HG02970 (cell line): ENCODE measurements at regions not wholly inside any gene's neighbourhood (a gene's known extent, or its start where the extent isn't known, plus 50 kb on each side); places are given as distances from the start of the nearest gene placed in this dataset.

Source experiments
- ATAC-seq: cut with Tn5 transposase; IDR thresholded peaks from one replicate; pipeline ENCODE4 v1.9.1; 2021; ENCODE audit warnings: mild to moderate bottlenecking, moderate library complexity, moderate number of reproducible peaks; ENCODE audit not compliant: unreplicated experiment, low FRiP score

DNA sequence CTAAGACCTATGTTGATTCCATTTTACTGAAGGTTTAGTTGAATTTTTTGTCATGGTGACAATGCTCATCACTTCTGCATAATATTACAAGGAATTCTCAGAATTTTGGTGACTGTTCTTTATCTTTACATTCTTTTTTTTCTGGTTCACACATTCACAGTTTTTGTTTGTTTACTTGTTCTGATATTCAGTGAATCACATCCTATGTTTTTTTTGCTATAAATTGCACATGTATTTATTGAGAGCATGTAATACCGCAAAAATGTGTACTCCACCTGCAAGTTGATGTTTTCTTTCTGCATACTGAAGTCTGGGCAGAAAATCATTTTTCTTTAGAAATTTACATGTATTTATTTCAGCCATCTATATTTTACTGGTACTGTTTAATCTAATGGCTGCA lies 261.9 kb upstream of the CDH10 start:
- no peak for ATAC-seq

DNA sequence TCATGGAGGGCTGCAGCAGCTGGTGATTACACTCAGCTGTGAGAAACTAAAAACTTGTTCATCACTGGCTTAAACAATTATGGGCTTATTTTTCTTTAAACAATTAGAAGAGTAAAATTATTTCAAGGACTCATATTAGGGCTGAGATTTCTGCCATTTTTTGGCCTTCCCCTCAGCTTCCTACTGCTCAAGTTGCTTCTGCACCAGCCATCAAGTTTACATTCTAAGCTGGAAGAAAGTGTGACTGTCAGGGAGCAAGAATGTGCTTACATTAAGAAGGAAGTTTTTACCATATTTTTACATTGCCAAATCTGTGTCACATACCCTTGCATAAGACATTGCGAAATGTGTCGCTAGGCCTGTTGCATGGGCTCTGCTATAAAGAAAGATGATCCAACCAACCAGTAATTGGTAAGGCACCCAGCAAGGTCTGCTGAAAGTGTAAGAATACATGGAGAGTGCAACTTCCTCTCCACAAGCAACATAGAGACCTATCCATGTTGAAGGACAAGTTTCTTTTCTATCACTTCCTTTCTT lies 260.3 kb upstream of the CDH10 start:
- ATAC-seq, result no peak

DNA sequence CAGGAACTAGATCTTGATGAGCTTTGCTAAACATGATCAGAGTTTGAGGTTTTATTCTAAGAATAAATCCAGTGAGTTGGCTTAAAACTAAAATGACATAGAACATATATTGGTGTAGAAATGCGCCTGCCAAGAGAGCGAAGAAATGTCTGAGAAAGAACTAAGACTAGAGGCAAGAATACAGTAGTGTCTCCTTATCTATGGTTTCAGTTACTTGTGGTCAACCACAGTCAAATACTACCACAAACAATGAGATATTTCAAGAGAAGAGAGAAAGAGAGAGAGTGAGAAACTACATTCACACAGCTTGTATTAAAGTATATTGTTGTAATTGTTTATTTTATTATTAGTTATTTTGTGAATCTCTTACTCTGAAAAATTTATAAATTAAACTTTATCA lies 254.4 kb upstream of the CDH10 start:
- no peak for ATAC-seq

DNA sequence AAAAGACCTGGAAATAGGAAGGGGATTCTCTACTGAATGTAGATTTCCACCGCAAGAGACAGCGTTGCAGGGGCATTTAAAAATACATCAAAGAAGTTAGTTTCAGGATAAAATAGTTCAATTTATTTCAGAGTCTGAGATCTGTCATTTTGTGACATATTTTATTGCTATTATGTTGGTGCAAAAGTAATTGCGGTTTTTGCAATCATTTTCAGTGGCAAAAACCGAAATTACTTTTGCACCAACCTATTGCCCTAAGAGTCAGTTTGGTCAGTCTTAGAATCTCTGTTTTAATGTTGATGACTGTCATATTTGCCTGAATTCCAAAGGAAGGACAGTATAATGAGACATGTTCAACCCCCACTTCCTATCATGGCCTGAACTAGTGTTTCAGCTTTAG lies 219.5 kb upstream of the CDH10 start:
- ATAC-seq, result no peak

DNA sequence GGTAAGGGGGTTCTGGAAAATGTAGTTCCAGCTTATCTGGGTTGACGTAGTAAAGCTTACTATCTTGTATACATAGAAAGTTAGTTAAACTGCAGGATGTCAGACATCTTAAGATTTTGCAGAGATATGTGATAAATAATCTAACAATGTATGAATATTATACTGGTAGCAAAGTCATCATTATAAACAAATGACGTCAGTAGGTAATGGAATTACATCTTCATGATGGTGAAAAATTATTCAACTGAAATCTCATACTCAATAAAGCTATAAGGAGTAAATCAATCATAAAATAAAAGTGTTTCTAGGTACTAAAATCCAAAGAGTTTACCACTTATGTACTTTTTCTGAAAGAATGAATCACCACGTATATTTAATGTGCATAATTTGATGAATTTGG lies 217.3 kb upstream of the CDH10 start:
- ATAC-seq, result no peak

DNA sequence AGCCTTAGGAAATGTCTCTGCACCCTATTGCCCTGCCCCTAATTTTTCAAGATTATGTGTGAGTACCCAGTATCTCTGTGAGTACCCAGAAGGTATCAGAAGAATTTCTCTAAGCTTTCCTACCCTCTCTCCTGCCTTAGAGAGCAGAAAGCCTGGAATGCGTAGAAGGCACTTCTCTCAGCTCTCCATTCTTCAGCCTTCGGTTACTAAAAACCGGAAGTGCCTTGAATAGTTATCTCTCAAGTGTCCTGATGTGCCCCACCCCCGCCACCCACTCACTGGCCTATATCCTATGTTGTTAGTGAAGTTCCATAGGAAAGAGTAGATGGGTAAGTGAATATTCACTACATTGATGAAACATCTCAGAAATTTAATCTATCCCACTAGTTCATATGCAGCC lies 210.7 kb upstream of the CDH10 start:
- no peak for ATAC-seq

DNA sequence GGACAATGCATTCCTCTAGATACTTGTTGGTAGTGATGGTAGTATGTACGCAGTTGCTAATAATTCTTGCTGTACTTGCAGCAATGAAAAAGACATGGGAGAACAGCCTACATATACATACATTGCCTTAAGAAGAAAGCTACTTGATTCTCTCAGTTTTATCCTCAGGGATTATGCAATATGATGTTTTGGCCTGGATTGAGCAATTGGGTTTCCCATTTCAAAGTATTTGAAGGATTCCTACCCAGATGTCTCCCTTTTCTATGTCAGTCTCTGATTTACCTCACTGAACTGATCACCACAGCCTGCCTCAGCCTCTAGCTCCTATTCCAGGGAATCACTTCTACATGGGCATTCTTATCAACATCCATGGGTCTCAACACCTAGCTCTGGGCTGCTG lies 210.1 kb upstream of the CDH10 start:
- ATAC-seq, result no peak

DNA sequence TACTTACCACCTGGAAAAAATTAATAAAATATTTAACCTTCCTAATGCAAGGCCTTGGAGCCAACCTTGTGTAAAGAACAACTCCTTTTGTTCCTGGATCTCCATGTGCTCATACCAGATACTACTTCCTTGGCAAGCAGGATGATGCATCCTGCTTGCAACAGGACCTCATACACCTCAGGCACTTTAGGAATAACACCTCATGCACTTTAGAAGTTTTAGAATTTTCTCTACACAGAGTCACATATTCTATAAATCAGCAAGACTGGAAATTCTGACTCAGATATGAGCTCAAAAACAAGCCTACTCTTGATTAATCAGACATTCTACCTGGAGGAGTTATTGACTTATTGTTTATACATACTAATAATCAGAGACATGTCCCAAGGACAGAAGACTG lies 209.6 kb upstream of the CDH10 start:
- ATAC-seq, result no peak

DNA sequence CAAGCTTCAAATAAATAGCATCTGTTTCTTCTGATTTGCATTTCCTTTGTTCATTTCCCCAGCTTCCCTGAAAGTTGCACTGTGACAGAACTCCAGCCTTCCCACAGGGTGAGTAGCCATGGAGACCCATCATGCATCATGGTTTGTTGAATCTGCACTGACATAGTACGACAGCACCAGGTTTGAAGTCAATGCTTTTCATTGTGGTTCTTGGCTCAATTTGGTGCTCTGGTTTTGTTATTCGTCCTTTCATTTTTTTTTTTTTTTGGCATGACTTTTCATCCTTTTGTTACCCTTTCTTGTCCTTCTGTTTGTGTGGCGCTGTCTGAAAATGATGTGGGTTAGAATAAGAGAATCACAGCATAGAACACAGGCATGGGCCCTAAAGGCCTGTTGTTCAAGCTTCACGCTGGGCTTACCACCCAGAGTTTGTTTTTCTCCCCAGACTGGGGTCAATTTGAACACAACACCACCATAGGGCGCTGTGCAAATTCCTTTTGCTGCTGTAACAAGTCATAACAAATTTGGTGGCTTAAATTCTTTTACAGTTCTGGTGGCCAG lies 206.2 kb upstream of the CDH10 start:
- no peak for ATAC-seq

DNA sequence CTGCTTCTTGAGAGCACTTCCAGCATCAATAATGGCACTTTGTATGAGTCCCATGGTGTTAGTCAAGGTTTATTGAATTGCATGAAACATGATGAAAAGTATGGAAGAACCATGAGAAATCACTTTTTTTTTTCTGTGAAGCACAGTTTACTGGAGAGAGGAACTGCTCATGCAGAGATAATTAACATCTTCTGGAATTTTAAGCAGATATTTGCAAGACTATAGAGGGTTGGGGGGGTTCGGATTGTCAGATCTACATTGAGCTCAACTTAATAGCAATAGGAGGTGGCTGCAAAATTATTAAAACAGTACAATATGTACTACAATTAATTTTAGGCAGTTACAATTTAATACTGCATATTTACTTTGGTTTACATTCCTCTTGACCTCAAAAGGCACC lies 204.4 kb upstream of the CDH10 start:
- ATAC-seq, result no peak

DNA sequence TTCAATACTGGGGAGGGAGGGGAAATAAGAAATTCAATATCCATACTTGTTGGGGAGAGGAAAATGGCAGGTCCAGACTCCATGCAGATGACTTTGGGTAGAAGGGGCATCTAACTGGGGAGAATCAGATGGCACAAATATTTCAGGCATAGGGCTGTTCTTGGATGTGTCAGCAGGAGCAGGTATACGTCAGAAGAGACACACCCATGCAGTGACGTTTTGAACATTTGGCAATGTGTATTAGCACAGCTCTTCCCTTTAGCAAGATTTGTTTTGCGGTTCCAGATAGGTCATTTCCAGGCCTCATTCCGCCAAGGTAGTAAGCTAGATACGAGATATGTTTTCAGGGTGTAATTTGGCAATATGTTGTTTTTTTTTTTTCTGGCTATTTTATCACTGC lies 187.2 kb upstream of the CDH10 start:
- no peak for ATAC-seq

DNA sequence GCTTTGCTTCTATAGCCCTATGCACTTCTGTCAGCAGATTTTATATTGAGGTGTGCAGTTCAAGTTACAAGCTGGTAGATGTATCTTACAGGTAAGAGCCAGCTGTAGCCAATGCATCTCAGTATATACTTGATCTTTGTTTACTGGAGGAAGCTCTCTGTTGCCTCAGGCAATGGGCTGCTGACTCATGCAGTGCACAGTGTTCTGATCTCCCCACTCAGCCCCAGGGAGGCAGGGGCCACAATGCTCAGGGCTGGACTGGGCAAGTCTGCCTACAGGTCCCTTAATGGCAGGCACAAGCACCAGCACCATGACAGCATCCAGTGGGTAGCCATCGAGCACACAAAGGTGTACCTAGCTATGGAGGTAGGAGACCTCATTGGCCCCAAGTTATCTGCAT lies 178.8 kb upstream of the CDH10 start:
- ATAC-seq, result no peak

DNA sequence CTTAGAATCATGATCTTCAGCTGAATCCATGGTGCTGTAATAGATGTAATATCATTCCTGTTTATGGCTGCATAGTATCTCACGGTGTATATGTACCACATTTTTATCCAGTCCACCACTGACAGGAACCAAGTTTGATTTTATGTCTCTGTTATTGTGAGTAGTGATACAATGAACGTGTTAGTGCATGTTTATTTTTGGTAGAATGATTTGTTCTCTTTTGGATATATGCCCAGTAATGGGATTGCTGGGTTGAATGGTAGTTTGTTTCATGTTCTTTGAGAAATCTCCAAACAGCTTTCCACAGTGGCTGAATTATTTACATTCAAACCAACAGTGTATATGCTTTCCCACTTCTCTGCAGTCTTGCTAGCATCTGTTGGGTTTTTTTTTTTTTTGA lies 175.1 kb upstream of the CDH10 start:
- no peak for ATAC-seq

DNA sequence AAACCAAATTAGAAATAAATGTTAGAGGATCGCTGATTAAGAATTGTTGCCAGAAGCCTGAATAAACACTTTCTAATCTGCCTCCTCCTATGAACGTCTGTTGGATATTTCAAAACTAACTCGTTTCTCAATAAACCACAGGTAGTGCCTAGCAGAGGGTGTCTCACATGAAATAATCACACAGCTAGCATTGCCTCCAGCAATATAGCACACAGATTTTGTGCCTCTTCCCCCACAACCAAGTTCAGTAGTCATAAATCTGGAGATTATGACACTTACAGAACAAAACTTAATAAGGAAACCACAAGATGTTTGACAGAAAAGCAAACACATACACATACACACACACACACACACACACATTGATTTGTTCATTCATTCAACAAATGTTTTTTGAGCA lies 173.2 kb upstream of the CDH10 start:
- no peak for ATAC-seq

DNA sequence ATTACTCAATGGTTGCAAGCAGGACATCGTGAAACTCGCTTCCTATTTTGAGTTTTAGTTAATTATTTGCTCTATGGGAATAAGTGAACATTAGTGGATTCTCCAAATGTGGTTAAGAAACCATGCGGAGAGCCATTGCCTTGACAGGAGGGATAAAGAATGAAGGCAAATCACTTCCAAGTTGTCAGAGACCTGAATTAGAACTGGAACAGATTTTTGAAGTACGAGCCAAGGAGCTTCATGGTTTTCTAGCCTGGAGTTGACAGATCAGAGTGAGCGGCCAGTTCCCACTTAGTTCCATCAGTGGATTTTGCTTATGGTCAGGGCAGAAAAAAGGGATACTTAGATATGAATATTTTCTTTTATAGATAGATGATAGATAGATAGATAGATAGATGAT lies 171.4 kb upstream of the CDH10 start:
- ATAC-seq, result no peak

DNA sequence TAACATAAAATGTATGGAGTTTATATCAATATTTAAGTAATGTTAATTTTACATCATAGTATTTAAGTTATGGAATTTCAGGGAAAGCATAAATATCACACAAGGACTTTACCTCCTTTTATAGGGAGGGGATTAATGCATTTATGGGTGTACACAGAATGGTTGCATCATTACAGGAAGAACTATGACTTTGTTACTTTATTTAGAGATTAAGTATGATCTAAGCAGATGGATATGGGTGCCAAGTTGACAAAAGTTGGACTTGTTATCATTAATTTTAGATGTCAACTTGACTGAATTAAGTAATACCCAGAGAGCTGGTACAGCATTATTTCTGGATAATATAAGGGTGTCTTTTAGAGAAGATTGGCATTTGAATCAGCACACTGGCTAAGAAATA lies 160.5 kb upstream of the CDH10 start:
- ATAC-seq, result no peak

DNA sequence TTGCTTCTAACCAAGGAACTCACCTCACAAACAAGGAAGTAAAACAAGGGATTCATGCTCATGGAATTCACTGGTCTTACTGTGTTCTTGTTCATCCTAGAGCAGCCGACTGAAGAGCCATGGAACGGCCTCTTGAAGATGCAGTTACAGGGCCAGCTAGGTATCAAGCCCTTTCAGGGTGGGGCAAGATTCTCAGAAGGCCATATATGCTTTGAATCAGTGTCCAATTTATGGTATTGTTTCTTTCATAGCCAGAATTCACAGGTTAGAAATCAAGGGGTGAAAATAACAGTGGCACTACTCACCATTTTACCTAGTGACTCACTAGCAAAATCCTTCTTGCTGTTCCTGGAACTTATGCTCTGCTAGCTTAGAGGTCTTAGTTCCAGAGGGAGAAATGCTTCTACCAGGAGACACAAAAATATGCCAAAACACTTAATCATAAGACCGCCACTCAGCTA lies 159.5 kb upstream of the CDH10 start:
- no peak for ATAC-seq

DNA sequence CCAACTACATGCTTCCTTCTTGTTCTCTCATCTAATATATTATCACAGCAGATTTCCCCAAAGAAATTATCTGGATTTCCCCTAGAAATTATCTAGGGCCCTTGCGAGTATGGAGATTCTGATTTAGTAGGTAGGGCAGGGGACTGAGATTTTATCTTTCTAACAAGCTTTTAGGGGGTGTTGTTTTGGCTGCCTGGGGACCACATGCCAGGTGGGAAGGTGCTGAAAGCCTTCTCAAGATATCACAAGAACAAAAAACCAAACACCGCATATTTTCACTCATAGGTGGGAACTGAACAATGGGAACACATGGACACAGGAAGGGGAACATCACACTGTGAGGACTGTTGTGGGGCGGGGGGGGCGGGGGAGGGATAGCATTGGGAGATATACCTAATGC lies 146.5 kb upstream of the CDH10 start:
- ATAC-seq, result no peak

DNA sequence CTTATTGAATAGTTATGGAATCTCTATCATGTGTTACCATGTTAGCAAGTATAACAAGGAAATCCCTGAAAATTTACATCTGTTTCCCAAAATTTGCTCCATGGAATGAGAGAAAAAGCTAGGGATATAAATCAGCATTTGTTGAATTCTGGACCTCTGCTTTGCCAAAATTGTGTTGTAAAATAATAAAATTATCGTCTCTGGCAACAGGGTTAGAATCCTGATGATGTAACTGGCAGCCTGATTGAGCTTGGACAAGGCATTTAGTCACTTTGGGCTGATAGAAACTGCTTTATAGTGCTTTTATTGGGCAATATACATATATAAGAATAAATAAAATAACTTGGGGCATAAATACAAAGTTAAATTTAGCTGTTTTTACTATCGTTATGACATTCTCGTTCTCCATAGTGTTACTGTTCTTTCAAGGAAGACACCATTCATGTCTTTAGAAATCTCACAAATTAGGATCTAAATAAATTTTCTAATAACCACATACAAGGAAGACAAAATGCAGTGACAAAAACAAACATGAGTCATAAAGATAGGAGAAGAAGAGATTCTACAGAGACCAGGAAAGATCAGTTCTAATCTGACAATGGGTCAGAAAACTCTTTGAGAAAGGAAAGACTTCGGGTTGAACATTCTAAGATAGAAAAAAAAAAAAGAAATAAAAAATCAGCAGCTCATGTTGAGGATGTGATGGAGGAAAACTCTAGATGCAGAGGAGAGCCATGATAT lies 145.0 kb upstream of the CDH10 start:
- ATAC-seq, result no peak

DNA sequence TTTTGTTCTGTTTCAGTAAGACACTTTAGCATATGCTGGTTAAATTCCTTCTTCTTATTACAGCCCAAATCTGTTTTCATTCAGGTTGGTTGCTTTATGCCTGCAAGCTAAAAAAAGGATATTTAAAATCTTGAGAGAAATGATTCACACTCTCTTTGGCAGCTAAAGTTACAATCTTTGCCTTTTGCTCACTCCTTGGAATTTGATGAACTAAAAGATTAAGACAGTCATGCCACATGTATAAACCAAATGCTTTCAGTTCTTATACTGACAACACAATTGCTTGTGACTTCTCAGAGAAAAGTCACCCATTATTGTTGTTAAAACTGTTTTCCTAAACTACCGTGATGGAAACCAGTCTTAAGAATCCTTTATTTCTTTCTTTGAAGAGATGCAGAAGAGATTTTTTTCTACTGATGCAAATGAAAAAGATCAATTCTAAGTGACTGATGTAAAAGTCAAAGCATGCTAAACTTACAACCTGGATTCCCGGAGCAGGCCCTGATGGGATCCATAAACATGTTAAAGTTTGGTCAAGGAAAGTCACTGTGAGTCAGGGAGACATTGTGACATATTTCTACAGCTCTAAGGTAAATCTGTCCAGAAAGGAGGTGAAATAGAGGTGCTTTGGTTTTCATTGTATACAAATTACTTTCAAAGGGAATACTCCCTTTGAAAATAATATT lies 144.2 kb upstream of the CDH10 start:
- no peak for ATAC-seq

DNA sequence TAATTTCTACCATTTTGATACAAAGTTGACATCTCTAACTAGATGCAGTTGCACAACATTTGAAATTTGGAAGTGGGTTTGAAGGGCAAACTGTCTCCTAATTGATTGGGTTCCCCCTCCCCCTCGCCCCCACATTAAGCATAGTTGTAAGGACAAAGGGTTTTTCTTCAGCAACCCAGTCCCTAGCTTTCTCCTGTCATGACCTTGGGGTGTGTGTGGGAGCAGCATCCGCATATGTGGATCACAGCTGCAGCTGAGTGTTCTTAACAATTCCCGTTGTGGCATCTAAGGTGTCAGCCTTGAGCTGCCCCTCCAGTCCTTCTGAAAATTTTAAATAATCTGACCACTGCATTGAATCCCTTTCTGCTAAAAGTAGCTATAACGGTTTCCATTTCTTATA lies 141.3 kb upstream of the CDH10 start:
- no peak for ATAC-seq

DNA sequence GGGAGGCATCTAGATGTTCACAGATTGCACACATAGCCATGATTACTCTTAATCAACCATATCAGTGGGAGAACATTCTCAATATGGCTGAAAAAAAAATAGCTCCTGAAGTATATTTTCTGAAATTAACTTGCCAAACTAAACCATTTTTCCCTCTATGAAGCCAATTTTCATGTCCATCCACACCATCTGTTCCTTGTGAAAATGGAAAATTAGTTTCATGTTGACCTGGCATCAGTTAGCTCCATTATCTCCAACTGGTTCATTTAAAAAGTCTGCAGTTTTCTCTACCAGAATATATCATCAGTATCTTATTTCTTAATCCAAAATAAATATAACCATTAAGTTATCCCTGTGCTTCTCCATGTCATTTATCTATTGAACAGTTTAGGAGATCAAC lies 138.8 kb upstream of the CDH10 start:
- no peak for ATAC-seq
